NCI-H460 (cell line): ENCODE measurements at regions not wholly inside any gene's neighbourhood (a gene's known extent, or its start where the extent isn't known, plus 50 kb on each side); places are given as distances from the start of the nearest gene placed in this dataset.

Experiments
- DNase-seq: peaks from one replicate; pipeline ENCODE4 v3.0.0-alpha.2; 2016; ENCODE audit warnings: low read depth; ENCODE audit errors: extremely low read depth

GRCh38 chr11:64499261-64500004, 56.3 kb upstream of the SLC22A11 start:
- no peak for DNase-seq

- DNase-seq = no peak
These were observed 55.3 kb upstream of the SLC22A11 start for GRCh38 chr11:64500176-64501013.

GRCh38 chr11:64501500-64502427, 54.0 kb upstream of the SLC22A11 start:
- DNase-seq = no peak

GRCh38 chr11:64502634-64503033, 53.1 kb upstream of the SLC22A11 start:
- DNase-seq = no peak

GRCh38 chr11:64503186-64503753, 52.5 kb upstream of the SLC22A11 start:
- DNase-seq = no peak

GRCh38 chr11:64504999-64505398, 50.7 kb upstream of the SLC22A11 start:
- DNase-seq = no peak
